Fibroblast of upper back skin (primary cell): ENCODE measurements at regions not wholly inside any gene's neighbourhood (a gene's known extent, or its start where the extent isn't known, plus 50 kb on each side); places are given as distances from the start of the nearest gene placed in this dataset.
A peak's percentile ranks its signal among the peaks of the same experiment; 100 is the strongest.

Experiments used
- DNase-seq: peaks from one replicate; pipeline ENCODE4 v3.0.0-alpha.2; 2013

DNA sequence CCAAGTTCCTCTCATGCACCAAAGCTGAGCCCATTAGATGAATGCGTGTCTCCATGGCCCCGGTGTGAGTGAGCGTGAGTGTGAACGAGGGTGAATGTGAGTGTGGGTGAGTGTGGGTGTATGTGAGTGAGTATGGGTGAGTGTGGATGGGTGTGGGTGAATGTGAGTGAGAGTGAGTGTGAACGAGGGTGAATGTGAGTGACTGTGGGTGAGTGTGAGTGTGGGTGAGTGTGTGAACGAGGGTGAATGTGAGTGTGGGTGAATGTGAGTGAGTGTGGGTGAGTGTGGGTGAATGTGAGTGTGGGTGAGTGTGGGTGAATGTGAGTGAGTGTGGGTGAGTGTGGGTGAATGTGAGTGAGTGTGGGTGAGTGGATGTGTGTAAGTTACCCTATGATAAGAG is 1521.8 kb upstream of the TENM3 start:
- no peak for DNase-seq

DNA sequence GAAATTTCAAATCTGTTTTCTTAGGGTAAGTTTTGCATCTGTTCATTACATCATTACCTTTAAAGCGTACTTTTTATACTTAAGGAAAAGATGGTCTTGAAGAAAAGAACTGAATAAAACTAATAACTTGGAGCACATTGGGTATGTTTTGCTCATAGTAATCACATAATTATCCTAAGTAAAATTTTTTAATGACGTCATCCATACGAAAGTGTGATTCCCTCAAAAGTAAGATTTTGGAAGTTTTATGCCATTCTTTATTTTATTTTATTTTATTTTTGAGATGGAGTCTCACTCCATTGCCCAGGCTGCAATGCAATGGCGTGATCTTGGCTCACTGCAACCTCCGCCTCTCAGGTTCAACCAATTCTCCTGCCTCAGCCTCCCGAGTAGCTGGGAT is 1516.6 kb upstream of the TENM3 start:
- no peak for DNase-seq

GRCh38 chr4:180727478-180727877 is 1515.7 kb upstream of the TENM3 start:
- DNase-seq, result no peak

DNA sequence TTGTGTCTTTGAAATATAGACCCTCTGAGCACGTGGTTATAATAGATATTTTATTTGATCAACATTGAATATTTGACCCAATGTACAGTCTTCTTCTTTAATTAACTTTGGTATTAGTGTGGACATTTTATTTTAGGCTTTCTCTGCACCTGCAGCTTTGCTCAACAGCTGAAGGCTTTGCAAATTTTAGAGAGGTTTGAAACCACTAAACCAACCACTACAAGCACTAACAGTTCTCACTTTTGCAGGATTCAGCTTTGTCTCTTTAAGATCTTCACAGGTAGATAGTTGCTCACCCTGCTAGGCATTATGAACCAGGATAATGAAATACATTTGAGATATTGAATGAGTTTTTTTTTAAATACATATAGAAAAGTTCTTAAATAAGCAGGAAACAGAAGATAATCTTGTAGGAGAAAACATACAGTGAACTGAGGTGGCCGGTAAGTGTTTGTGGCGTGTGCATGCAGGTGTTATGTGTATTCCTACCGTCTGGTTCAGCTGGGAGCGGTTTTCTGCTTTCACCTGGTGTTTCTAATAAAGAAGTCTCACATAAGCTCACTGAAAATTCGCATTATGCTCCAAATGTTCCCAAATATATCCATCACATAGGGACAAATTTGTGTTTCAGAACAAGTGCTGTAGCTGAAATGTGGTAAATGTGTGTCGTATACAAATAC is 1508.3 kb upstream of the TENM3 start:
- no peak for DNase-seq

DNA sequence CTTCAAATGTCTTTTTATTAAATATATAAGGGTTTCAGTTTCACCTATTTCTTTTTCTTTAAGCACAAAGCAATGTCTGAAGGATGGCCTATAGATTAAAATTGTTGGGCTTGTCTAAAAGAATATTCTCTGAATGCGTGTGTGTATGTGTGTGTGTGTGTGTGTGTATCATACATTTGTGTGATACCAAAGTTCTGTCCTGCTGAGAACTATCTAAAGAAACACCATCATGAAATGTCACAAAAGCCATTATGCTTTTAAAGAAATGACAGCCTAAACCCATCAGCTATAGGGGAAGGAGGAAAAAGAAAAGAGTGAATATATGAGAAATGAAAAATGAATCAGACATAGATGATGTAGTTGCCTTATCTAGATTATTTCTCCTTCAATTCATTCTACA is 1501.5 kb upstream of the TENM3 start:
- no peak for DNase-seq

GRCh38 chr4:180745019-180745418 is 1498.2 kb upstream of the TENM3 start:
- no peak for DNase-seq

DNA sequence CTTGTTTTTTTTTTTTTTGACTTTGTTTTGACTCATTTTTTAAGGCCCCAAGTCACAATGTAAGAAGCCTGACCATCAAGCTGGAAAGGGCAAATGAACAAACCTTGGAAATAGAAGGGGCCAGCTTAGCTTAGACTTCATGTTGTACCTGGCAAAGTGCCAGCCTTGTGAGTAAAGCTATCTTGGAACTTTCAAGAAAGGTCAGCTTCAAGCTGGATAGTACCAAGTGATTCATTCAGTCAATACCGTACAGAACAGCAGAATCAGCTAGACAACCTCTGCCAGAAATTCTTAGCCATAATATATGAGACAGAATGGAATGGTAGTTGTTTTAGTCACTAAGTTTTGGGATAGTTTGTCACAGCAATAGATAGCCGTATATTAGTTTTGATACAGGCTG is 1492.2 kb upstream of the TENM3 start:
- DNase-seq, result peak; percentile 35

- DNase-seq, result no peak
These were observed 1485.3 kb upstream of the TENM3 start for GRCh38 chr4:180757927-180758326.

GRCh38 chr4:180766045-180766444 is 1477.2 kb upstream of the TENM3 start:
- DNase-seq, result peak; percentile 1

GRCh38 chr4:180766944-180767729 is 1476.1 kb upstream of the TENM3 start:
- DNase-seq, result no peak

GRCh38 chr4:180768610-180769009 is 1474.6 kb upstream of the TENM3 start:
- DNase-seq, result no peak

DNA sequence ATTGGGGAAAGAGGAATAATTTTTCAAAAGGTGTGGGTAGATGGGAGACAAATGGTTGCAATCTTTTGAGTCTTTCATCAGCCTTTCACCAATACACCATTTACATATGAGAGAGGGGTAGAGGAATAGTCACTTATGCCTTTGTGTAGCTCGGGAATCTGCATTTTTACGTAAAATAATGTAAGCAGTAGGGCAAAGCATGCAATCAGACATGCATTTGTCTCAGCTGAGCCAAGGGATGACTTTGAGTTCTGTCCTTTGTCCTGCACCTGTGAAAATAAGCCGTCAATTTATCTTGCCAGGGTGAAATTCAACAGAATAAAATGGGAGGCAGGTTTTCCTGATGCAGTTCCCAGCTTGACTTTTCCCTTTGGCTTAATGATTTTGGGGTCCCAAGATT is 1473.4 kb upstream of the TENM3 start:
- no peak for DNase-seq

GRCh38 chr4:180770265-180770664 is 1472.9 kb upstream of the TENM3 start:
- no peak for DNase-seq

DNA sequence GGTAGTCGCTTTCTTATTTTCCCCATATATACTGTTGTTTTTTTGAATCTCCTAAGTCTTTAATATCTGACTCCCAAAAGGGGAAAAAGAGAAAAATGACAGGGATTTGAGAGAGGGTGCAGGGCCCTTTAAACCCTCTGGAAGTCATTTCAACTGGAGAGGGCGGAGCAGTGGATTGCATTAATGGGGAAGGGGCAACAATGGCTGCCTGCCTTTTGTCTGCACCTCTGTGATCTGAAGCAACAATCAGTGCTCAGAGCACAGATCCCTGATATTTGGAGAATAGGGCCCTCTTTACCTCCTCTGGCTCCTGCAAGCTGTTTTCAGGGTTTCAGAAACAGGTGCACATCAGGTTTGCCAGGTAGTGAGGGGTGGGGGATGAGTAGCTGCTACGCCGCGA is 1458.3 kb upstream of the TENM3 start:
- no peak for DNase-seq

DNA sequence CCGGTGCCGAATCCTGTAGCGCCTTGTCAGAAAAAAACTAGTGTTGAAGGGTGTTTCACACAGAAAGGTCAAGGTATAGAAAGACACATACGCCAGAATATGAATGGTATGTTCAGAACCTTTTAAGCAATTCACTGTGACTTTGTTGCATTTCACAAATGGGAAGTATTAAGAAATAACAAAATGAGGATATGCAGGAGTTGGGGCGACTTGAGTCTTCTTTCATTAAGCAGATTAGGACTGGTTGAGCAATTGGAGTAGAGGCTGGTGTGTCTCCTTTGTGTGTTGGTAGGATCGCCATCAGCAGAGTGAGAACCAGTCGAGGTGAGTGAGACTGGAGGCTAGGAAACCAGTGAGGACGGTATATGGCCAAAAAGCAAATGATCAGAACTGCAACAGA is 1454.5 kb upstream of the TENM3 start:
- DNase-seq, result no peak

DNA sequence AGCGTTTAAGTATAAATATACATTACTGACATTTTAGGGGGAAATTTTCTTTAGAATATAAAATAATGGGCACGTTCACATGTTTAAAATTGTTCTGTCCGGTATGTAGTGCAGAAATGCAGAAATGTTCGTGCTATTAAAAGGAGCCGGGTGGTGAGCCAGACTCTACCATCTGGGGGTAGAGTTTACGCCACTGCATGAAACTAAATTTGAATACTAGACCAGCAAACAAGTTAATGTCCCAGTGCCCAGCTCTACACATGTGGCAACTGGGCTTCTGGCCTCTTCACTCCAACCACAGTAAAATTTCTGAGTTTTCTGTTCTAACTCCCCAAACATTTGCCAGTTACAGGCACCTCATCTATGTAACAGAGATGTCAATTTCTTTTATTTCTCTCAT is 1453.3 kb upstream of the TENM3 start:
- no peak for DNase-seq

GRCh38 chr4:180790471-180790870 is 1452.7 kb upstream of the TENM3 start:
- DNase-seq, result no peak

DNA sequence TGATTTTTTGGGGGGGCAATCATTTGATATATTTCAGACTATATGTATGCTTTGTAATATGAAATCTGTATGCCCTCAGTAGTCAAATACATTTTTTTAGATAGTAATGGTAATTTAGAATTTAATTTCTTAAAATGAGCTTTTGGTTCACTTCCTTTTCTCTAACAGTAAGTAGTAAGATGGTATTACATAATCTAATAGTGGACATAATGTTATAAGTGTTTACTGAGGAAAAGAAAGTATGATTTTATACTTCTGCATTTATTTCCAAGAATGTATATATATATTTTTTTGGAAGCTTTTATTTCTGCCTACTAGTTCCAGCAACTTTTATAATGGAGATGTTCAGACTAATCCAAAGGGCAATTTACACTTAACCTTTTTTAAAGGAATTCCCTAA is 1450.7 kb upstream of the TENM3 start:
- no peak for DNase-seq

DNA sequence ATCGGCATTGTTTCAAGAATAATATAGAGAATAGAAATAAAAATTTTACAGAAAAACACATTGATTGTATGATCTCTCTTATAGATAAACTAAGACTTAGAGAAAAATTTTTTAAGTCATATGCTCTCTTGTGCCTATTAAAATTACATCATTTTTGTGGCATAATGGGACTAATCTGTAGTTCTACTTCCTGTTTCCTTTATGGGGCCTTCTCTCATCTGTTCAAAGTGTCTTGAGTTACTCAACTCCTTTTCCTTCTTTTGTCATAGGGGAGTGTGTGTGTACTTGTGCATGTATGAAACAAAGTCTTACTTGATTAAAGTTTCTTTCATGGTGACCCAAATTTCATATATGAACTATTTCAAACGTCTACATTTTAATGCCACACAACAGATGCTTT is 1448.9 kb upstream of the TENM3 start:
- DNase-seq, result no peak

GRCh38 chr4:180798036-180798577 is 1445.1 kb upstream of the TENM3 start:
- DNase-seq, result no peak

DNA sequence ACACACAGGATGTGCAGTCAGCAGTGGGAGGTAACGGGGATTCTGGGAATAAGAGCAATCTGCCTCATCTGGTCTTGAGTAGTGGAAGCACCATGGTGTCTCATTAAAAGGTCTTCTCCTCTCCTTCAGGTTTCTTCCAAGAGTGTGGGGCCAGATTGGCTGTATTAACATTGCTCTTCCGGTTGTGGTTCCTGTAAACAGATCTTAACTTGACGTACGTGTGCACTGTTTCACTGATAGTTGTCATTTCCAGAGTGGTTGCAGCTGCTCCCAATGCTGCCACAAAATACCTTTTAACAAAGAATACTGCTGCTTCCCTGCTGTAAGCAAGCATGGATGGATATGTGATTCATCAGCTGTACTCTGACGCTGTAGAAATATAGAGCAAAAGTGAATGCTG is 1443.4 kb upstream of the TENM3 start:
- DNase-seq, result no peak

DNA sequence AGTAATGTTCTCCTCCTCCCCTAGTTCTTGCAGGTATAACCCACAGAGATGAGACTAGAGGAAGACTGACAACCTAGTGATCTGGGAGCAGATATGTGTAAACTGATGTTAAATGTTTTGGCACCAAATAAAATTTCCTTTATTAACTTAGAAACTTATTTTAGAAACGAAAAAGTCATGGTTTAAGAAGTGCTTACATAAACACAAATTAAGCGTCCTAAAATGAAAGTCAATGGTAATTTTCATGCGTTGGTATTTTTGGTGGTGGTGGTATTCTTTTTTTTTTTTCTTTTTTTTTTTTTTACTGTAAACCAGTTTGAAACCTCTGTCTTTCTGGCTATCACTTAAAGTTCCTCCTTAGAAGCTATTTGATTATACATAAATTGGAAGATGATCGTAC is 1438.1 kb upstream of the TENM3 start:
- no peak for DNase-seq

- DNase-seq, result no peak
These were observed 1434.3 kb upstream of the TENM3 start for GRCh38 chr4:180808862-180809261.

DNA sequence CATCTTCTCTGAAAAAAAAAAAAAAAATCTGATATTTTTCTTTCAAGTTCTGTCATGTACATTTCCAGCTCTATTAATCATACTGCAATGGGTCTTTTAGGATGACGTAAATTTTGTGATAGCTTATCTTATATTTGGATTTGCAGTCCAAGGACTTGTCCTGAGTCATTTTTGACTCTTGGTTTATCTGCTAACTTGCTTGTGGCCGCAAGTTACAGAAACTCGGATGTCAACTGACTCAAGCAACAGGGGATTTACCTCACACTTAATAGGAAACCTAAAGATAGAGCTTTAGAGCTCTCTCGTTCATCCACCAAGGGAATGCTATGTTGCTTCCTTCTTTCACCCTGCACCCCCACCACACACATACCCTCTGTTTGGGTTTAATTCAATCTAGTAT is 1433.8 kb upstream of the TENM3 start:
- no peak for DNase-seq

GRCh38 chr4:180810581-180810980 is 1432.6 kb upstream of the TENM3 start:
- DNase-seq, result peak; percentile 5
